ENCODE measurements at regions not wholly inside any gene's neighbourhood (a gene's known extent, or its start where the extent isn't known, plus 50 kb on each side); places are given as distances from the start of the nearest gene placed in this dataset.
A peak's percentile ranks its signal among the peaks of the same experiment; 100 is the strongest.

DNA sequence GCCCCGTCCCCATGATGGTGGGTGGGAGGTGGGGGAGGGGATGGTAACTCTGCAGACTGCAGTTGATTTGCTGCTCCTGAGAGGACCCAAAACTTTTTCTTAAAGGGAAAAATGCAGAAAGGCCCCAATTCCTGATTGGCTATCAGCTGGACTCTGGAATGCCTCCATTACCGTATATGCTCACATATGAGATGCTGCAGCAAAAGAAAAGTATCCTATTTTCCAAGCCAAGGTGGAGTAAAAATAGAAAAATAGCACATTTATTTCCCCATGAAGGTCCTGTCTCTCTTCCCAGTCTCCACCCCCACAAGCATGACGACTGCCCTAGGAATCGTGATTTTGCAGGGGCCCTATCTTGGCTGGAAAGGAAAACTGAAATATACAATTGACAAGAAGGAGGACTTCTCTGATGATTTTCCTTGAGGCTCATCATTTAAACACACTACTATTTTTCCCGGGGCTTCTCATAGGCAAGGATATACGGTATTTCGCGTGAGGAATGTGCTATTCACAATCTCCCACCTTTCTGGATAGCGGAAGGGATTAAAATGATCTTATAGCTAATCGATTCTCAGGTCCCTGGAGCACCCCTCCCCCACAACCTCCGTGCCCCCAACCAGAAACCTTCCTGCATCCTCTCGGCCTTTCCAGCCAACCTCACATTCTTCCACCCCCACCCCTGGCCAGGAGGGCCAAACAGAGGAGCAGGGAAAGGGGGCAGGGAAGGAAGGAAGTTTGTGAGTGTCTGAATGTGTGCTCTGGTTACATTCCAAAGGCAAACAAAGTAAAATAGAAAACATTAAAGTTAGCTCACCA is 138.9 kb upstream of the CCND2 start:
- no peak for DNase-seq (ENCODE audit: low spot score)

DNA sequence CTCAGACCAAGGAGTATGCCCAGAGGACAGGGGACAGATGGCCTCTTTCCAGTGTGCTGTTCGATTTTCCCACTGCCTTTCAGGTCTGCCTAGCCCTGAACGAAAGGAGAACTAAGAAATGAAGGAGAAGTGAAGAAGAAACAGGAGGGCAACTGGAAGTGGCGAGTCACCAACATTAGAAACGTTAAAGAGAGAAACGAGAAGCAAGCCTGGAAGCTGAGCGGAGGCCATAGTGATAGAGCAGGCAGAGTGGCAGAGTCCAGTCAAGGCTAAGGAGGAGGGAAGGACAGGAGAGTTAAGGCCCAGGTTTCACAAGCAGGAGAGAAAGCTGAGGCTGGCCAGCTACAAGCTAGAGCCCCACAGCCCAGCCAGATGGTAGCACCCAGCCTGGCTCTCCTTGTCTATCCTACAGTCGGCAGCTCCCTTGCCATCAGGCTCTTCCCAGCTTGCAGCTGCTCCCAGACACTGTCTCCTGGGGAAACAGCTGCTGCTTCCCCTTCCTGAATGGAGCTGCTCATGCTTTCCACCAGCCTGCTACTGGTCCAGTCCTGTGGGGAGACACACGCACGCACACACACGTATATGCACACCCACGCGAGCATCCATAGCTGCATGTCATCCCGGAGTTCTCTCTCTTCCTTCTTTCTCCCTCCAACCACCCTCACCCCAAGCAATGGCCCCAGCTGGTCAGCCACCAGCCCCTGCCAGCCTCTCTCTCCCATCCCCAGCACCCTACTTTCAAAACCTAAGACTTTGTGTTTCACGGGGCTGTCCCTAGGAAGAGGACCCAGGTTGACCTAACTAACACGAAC is 139.7 kb upstream of the CCND2 start:
- DNase-seq (ENCODE audit: low spot score) = peak; percentile 25

- DNase-seq (ENCODE audit: low spot score) = no peak
Observed at GRCh38 chr12:4133029-4133428, 140.5 kb upstream of the CCND2 start.

DNA sequence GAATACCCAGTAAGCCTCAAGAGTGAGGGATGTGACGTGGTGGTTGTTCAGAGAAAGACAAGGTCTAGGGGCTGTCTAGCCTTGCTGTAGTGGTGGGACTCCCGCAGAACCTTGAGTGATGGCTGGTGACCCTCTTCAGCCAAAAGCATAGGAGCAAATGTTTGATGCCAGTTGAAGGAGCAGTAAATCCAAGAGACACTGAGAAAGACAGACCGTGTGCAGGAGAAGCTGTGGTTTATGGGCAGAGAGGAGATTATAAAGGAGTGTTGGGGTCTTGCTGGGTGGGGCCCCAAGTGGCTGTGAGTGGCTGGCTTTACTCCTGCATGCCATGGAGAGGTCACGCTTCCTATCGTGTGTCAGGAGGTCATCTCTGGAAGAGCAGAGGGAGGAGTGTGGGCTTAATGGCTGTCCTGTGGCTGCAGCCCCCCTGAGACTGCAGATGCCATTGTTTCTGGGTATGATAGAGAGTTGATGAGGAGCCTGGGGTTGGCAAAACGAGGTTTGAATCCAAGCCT is 152.0 kb upstream of the CCND2 start:
- DNase-seq (ENCODE audit: low spot score) = no peak

DNA sequence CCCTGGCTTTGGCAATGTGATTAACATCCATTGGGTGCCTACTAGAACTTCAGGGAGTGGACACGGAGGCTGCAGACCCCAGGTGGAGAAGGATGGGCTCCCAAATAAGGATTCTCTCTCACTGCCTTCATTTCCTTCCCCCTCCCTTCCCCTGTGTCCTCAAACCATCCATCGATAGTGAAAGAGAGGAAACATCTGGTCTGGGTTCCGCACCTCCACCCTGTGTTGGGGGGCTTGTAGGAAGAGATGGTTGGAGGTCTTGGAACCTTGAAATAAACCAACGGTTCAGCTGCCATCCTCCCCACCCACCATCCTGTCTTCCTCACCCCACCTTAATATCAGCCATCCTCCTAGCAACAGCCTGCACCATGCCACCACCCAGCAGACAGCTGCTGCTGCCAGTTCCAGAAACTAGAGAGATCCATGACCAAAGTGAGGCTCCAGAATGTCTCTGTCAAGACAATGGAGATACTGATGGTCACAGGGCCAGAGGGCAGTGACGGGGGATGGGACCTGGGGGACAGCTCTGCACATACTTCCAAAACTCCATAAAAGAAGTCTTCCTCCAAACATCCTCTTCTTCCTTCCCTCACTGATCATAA is 153.1 kb upstream of the CCND2 start:
- no peak for DNase-seq (ENCODE audit: low spot score)

DNA sequence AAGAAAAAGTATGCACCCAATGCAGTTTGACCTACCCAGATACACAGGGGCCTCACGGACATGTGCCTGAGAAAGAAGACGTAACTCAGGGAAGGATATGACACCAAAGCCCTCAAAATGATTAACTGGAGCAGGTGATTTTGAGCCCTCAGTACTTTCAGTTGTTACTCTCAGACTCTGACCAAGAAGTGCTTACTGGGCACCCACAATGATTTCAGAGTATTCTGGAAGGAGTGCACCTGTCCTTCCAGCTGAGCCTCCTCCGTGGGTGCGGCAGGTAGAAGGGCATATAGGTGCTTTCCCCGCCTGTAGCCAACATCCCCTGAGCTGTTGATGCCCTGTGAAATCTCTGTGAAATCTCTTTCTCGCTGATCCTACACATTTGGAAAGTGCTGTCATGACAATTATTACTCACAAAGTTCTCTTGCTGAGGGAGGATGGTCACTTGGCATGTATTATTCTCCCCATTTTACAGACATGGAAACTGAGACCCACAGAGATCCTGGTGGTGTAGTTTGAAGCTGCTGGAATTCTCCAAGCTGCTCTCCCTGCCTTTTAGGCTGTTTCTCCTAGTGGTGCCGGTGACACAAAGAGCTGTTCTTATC is 154.3 kb upstream of the CCND2 start:
- DNase-seq (ENCODE audit: low spot score) = no peak

GRCh38 chr12:4118601-4119156 is 154.9 kb upstream of the CCND2 start:
- DNase-seq (ENCODE audit: low spot score) = no peak

DNA sequence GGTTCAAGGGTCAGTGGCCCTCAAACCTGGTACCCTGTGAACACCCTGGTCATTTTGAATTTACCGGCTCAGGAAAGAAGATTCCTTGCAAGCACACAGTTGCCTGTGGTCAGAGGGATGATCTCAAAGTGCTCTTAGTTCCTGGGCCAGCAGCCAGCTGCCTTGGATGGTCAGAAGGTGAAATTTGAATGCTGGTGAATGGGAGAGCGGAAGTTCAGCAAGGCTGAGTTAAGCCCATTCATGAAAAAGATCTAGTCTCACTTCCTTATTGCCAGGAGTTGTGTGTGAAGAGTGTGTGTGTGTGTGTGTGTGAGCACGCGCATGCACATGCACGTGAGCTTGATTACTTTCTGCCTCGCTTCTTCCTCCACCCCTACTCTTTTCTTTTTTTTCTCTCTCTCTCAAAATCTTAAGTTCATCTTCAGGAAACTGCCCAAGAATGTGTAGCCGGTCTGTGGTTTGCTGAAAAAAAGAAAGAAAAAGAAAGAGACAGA is 155.5 kb upstream of the CCND2 start:
- peak; percentile 83 for DNase-seq (ENCODE audit: low spot score)

DNA sequence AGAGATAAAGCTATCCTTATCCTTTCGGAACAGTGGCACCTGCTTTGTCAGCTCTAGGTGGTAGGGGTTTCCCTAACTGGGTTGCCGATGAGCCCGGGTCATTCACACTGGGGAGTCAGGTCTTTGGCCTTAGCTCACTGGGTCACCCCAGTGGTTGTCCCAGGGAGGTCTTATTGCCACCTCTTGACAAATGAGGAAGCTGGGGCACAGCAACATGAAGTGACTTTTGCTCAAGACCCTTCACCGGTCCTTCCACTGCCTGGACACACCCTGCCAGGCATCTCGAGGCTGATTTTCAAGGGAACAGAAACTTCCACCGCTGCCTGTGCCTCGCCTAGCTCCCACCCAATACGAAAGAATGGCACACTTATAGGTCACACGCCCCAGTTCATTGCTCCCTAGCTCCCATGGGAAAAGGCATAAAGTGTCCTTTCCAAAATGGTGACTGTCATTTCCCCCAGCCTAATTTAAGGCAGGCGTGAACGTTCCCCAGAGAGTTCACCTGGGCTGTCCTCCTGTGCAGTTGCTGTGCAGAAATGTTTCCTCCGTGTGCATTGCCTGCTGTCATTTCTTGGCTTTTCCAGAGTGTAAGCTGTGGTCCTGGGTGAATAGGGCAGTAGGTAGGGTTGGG is 156.1 kb upstream of the CCND2 start:
- peak; percentile 12 for DNase-seq (ENCODE audit: low spot score)

- no peak for DNase-seq (ENCODE audit: low spot score)
Observed at GRCh38 chr12:4116251-4117111, 157.1 kb upstream of the CCND2 start.

DNA sequence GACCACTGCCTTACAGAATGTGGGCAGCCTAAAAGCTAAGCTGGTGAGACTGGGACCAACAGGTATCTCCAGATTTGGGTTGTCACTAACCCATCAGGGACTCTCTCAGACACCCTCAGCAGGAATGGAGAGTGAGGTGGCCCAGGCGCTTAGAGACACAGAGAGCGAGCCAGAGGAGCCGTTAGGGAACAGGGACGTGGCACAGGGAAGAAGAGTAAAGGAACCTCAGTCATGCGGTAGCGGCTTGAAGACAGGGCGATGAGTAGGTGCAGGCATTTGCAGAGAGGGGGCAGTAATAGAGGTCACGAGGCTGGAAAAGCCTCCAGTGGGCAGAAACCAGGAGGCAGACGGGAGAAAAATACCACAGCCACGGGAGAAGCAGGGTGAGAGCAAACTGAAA is 158.0 kb upstream of the CCND2 start:
- DNase-seq (ENCODE audit: low spot score) = no peak

DNA sequence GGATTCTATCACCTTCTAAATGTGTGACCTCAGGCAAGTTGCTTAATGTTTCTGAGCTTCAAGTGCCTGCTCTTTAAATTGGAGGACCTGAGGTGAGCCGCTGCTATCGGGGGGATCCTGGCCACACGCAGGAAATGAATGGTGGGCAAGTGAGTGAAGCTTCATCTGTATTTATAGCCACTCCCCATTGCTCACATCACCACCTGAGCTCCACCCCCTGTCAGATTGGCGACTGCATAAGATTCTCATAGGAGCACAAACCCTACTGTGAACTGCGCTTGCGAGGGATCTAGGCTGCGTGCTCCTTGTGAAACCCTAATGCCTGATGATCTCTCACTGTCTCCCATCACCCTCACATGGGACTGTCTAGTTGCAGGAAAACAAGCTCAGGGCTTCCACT is 158.6 kb upstream of the CCND2 start:
- no peak for DNase-seq (ENCODE audit: low spot score)

GRCh38 chr12:4112734-4113325 is 160.7 kb upstream of the CCND2 start:
- no peak for DNase-seq (ENCODE audit: low spot score)

- DNase-seq (ENCODE audit: low spot score) = no peak
Observed at GRCh38 chr12:4112290-4112689, 161.3 kb upstream of the CCND2 start.

- DNase-seq (ENCODE audit: low spot score) = no peak
Observed at GRCh38 chr12:4111010-4111409, 162.6 kb upstream of the CCND2 start.

DNA sequence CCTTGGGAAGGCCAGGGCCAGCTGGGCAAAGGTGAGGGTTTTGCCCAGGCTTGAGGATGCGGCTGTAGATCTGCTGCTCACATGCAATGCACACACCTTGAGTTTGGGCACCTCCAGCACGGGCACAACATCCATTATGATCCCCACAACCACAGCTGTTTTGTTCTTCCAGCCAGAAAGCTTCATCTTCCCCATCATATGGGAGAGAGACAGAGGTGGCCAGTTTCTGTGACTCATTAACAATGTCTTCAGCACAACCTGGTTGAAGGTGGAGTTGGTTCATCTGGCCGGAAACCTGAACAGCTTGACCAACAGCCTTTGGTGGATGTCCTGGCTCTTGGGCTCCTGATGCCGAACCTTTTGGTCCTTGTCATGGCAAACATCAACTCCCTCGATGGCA is 163.7 kb upstream of the CCND2 start:
- DNase-seq (ENCODE audit: low spot score) = no peak

DNA sequence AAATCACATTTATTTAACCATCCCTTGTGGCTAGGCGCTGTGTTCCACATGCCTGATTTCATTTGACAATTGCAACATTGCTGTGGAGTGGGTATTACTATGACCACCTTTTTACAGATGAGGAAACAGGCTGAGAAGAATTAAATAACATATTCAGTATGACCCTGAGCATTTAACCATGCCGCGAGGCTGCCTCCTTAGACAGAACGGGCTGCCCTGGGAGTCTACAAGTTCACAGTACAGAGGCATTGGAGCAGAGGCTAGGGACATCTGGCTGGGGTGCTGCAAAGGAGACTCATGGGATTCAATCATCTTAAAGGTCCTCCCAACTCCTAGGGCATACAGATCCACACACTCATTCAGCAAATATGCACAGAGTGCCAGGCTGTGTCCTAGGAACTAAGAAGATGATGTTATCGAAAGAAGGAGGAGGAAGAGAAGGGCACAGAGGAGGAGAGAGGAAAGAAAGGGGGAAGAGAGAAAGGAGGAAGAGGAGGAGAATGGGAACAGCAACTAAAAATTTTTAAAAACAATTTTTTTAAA is 164.7 kb upstream of the CCND2 start:
- no peak for DNase-seq (ENCODE audit: low spot score)

- DNase-seq (ENCODE audit: low spot score) = no peak
Observed at GRCh38 chr12:4107911-4108697, 165.5 kb upstream of the CCND2 start.

GRCh38 chr12:4107436-4107878 is 166.1 kb upstream of the CCND2 start:
- DNase-seq (ENCODE audit: low spot score) = peak; percentile 54

Data from pons (tissue), 1 donor.